Kidney epithelial cell (primary cell): ENCODE measurements at regions not wholly inside any gene's neighbourhood (a gene's known extent, or its start where the extent isn't known, plus 50 kb on each side); places are given as distances from the start of the nearest gene placed in this dataset.

Source experiments
- DNase-seq: peaks from one replicate; pipeline ENCODE4 v3.0.0-alpha.2; 2010; ENCODE audit warnings: low read depth
- H3K27me3 ChIP-seq: 2 replicates; pipeline ENCODE4 v1.6.0; 2011; ENCODE audit warnings: low read length; ENCODE audit not compliant: control insufficient read depth, insufficient read depth
- H3K36me3 ChIP-seq: 2 replicates; pipeline ENCODE4 v1.5.1; 2011; ENCODE audit warnings: low read length; ENCODE audit not compliant: control insufficient read depth, insufficient read depth
- H3K4me3 ChIP-seq: 2 replicates; pipeline ENCODE4 v1.5.1; 2011; ENCODE audit warnings: low read depth, mild to moderate bottlenecking, control low read depth, low read length
- CTCF ChIP-seq: IDR thresholded peaks from 2 replicates; pipeline ENCODE4 v1.5.1; 2011; ENCODE audit warnings: mild to moderate bottlenecking, moderate library complexity, low read length, control low read depth, inconsistent platforms; ENCODE audit not compliant: insufficient read depth, poor library complexity, severe bottlenecking

GRCh38 chr3:31384117-31384516, 148.6 kb upstream of the STT3B start:
- DNase-seq = no peak
- no peak for TF ChIP-seq CTCF
- H3K4me3 ChIP-seq = no peak overlapping the region
- no peaks in the 10 kb centered on the region for H3K27me3 ChIP-seq
- no peaks in the 10 kb centered on the region for H3K36me3 ChIP-seq

- Histone ChIP-seq H3K27me3 (no peaks in the 10 kb centered on the region), H3K36me3 (no peaks in the 10 kb centered on the region), H3K4me3 (no peak overlapping the region)
- no peak for DNase-seq
- no peak for TF ChIP-seq CTCF
These were observed 142.8 kb upstream of the STT3B start for GRCh38 chr3:31389939-31390338.

GRCh38 chr3:31390466-31390865, 142.3 kb upstream of the STT3B start:
- DNase-seq = no peak
- no peak overlapping the region for H3K4me3 ChIP-seq
- no peaks in the 10 kb centered on the region for H3K27me3 ChIP-seq
- TF ChIP-seq CTCF = no peak
- no peaks in the 10 kb centered on the region for H3K36me3 ChIP-seq

- no peaks in the 10 kb centered on the region for H3K36me3 ChIP-seq
- no peak for TF ChIP-seq CTCF
- H3K27me3 ChIP-seq = no peaks in the 10 kb centered on the region
- no peak overlapping the region for H3K4me3 ChIP-seq
- DNase-seq = no peak
These were observed 141.6 kb upstream of the STT3B start for GRCh38 chr3:31391150-31391549.

- no peaks in the 10 kb centered on the region for H3K27me3 ChIP-seq
- no peak for TF ChIP-seq CTCF
- no peaks in the 10 kb centered on the region for H3K36me3 ChIP-seq
- no peak overlapping the region for H3K4me3 ChIP-seq
- no peak for DNase-seq
These were observed 140.2 kb upstream of the STT3B start for GRCh38 chr3:31392568-31392967.

GRCh38 chr3:31399271-31399670, 133.5 kb upstream of the STT3B start:
- H3K27me3 ChIP-seq = no peaks in the 10 kb centered on the region
- H3K4me3 ChIP-seq = no peak overlapping the region
- TF ChIP-seq CTCF = no peak
- no peak for DNase-seq
- no peaks in the 10 kb centered on the region for H3K36me3 ChIP-seq
